GM19351 (cell line): ENCODE measurements at regions not wholly inside any gene's neighbourhood (a gene's known extent, or its start where the extent isn't known, plus 50 kb on each side); places are given as distances from the start of the nearest gene placed in this dataset.

ENCODE experiments used
- ATAC-seq: cut with Tn5 transposase; IDR thresholded peaks from one replicate; pipeline ENCODE4 v1.9.1; 2021; ENCODE audit warnings: mild to moderate bottlenecking, moderate library complexity; ENCODE audit not compliant: unreplicated experiment

DNA sequence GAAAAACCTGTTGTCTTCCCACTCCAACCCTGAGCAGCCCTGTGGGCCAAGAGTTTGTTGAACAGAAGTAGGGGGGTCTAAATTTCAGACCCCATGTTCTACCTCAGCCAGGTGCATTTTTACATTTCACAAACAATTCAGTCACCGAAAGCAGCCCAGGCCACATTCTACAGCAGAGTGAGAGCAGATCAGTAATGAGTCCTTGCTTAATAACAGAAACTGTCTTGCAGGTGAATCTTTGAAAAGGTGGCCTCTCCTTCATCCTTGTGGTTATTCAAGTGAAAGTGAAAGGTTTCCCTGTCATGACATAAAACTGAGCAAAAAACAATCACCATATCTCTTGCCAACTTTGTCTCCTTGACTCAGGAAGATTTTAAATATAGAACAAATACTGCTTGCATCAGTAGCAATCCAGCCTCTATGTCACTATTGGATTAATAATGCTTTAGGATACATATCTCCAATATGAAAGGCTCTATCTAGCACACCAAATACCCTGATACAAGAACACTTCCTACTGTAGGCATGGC is 670.2 kb downstream of the DIAPH3 start:
- ATAC-seq, result no peak

- ATAC-seq, result no peak
These were observed 669.6 kb downstream of the DIAPH3 start for GRCh38 chr13:59494151-59494550.

DNA sequence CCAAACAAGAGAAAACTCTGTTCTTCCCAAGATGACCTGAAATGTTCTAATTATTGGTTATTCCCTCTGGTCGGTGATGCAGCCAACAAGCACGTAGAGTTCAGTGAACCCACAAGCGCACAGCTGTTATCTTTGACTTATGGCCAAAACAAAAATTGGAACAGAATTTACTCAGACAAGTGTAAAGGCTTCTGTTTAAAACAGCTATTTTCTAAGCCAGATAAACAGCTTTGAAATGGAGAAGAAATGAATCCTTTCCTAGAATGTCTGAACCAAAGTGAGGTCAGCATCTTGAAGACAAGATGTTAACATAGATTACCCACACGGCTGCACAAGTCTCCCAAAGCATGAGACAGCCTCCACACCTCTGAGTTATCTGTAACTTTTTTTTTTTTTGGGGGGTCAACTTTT is 669.2 kb downstream of the DIAPH3 start:
- no peak for ATAC-seq

DNA sequence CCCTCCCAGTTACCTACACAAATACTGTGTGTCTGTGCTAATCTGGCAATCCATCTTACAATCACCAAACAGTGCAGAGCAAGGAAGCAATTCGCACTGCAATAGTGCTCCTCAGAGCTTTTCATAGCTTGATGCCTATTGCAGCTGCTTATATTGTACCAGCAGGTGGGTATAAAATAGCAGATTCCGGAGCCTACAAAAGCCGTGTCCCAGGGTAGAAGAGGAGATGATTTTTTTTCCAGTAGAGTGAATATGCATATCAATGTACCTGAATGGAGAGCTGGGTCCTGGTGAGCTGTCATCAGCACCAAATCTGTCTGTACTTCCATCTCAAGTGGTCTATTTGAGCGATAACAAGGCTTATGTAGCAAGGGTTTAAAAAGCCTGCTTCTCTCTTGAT is 668.4 kb downstream of the DIAPH3 start:
- ATAC-seq, result no peak

DNA sequence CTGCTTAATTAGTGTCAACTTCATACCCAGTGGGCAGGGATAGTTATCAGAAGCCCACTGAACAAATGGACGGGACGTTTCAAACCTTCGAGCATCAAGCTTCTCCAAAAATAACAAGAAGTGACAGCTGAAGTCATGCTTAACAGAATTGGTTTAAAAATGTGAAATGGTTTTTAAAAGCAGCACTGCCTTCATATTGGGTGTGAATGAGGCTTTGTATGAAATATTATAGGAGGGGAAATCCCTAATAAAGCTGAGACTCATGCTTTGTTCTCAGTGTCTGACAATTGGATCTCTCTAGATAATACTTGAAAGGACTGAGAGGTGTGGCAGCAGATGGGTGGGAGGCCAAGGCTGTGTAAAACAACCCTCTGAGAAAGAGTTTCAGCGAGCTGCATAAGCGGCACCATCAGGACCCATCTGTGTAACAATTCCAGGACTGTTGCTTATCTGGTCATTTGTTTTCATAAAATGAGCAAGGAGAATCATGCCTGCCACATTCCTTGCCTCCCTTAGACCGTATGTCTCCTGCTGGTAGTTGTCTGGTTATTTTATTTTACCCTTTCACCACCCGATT is 667.7 kb downstream of the DIAPH3 start:
- no peak for ATAC-seq

- ATAC-seq, result no peak
These were observed 666.0 kb downstream of the DIAPH3 start for GRCh38 chr13:59497621-59498247.

DNA sequence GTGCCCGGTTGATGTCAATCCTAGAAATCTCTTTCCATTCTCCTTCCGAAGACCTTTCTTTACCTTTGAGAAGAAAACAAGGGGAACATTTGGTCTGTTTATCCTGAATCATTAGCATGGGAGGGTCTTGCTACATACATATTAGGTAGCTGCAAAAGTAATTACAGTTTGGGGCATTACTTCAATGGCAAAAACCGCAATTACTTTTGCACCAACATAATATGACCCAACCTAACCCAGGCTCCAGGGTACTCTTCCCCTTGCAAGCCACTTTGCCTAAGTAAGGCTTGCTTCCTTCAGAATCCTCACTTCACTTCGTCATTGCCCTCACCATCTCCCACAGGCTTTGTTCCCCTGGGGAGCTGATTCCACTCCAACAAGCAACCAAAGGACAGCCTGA is 662.7 kb downstream of the DIAPH3 start:
- ATAC-seq, result no peak

DNA sequence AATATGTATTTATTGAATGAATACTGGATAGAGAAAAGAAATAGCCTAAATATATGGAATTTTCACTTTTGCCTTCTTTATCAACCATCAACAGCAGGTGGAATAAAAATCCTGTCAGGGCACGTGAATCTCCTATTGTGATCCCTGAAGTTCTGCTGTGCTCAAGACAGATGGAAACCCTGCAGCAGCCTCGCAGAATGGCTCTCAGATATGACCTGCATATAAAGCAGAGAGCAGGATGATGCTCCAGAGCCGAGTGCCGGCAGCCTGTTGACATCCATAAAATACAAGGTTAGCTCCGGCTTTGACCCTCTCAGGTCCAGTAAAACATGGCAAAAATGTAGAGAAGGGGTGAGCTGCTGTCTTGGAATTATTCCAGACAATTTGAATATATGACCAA is 659.3 kb downstream of the DIAPH3 start:
- ATAC-seq, result no peak

DNA sequence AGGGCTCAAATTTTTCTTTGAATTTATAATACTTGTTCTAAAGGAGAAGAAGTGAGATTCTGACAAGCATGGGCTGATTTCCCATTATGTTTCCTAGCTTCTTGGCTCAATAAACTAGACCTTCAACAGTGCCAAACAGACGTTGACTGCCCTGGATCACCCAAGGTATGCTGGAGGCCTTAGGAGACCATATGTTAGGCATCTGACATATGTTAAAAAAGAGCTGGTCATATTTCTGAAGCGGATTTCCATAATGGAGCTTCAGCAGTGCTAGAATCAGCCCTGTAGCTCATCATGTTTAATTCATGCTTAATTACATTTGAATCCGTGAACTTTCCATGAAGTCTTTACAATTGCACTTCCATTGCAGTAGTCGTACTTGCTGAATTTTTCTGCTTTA is 653.3 kb downstream of the DIAPH3 start:
- no peak for ATAC-seq

DNA sequence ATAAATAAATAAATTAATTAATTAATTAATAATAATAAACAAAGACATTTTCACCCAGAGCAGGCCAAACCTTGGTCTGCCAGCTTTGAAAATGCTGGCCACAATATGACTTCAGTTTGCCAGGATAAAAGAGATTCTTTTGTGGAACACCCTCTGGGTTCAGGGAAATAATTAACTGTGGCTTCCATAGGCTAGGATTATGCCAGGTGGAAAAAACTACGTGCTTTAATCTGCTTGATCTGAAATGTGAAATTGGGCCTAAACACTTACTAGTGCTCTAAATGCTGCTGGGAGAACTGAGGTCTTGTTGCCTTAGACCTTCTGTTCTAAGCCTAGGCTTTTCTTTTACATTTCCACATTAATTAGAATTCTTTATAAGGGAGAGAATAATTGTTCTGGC is 650.0 kb downstream of the DIAPH3 start:
- ATAC-seq, result no peak

DNA sequence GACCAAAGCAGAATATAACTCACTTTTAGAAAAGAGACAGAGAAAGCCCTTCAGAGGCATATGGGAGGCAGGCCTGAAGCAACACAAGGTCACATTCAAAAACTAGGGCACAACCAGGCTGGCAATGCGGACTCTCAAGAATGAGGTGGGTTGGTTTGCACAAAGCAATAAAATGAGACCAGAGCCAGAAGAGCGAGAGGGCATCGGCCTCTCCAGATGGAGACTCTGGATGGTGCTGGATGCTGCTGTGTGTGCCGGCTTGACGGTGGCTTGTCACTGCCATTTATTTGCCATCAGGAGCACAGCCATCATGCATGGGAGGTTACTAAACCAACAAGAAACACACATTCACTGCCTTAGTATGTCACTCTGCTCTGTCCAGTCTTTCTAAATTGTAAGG is 649.4 kb downstream of the DIAPH3 start:
- ATAC-seq, result no peak

GRCh38 chr13:59519819-59520218 is 643.9 kb downstream of the DIAPH3 start:
- no peak for ATAC-seq

DNA sequence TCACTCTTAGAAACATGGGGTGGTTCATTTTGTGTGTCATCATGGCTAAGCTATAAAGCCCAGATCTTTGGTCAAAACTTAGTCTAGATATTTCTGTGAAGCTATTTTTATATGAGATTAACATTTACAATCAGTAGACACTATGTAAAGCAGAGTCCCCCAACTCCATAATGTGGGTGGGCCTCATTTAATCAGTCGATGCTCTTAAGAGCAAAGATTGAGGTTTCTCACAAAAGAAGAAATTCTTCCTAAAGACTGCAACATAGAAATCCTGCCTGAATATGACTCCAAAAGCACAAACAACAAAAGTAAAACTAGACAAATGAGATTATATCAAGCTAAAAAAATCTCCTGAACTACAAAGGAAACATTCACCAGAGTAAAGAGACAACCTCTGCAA is 642.2 kb downstream of the DIAPH3 start:
- no peak for ATAC-seq

DNA sequence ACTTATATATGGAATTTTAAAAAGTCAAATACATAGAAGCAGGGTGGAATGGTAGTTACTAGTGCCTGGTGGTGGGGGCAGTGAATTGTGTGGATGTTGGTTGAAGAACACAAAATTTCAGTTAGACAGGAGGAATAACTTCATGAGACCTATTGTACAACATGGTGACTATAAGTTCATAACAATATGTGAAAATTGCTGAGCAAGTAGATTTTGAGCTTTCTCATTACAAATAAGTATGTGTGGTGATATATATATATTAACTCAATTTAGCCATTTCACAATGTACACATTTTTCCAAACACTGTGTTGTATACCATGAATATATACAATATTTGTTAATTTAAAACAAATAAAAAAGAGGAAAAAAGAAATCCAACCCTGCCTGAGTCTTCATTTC is 641.1 kb downstream of the DIAPH3 start:
- ATAC-seq, result no peak

DNA sequence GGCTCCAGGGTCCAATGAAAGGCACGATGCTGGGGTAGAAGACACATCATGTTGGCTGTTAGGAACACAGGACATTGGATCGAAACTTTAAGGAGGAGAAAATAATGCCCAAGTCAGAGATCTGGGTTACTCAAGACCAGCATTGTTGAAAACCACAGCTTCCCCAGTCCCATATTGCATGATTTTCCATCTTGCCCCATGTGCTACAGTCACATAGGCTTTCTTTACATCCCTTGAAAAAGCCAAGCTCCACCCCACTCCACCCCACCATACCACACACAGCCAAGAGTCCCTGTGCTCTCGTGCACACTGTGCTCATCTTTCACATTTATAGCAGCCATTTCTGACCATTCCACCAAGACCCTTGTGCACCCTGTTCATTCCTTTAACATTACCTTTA is 636.2 kb downstream of the DIAPH3 start:
- ATAC-seq, result no peak

DNA sequence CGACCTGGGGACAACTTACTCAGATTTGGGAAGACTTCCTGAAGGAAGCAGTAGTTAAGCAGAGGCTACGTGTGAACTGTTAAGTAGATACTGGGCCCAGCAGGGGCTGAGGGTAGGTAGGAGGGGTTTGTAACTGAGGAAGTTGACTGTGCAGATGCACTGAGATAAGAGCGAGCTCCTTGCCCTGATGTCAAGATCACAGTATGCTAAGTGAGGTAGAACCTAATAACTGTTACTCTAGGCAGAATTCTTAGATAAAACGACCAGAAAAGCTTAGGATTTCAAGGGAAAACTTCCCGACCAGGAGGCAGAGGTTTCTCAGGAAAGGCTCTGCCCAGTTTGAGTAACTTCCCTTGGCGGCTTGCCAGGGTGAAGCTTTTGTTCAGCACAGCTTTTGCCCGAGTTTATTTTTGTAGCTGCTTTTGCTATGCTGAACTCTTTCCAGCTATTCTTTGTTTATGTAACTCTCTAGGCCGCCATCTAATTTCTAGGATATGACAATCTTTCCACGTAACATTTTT is 632.1 kb downstream of the DIAPH3 start:
- peak; percentile 64 for ATAC-seq

DNA sequence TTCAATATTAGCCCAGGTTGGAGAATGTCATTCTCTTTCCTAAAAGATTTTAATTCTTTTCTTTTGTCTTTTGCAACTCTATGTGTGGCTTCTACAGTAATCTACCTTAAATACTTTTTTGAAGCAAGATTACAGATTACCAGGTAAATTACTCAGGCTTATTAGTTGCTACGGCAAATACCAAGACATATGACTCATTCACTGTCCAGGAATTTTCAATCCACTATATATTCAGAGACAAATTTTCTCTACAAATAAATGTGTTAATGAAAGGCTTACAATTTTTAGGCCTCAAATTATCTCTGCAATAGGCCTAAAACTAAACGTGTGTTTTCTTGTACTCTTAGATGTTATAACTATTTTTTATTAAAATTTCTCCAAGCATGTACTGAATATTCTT is 631.3 kb downstream of the DIAPH3 start:
- no peak for ATAC-seq

GRCh38 chr13:59533561-59534555 is 629.9 kb downstream of the DIAPH3 start:
- no peak for ATAC-seq

DNA sequence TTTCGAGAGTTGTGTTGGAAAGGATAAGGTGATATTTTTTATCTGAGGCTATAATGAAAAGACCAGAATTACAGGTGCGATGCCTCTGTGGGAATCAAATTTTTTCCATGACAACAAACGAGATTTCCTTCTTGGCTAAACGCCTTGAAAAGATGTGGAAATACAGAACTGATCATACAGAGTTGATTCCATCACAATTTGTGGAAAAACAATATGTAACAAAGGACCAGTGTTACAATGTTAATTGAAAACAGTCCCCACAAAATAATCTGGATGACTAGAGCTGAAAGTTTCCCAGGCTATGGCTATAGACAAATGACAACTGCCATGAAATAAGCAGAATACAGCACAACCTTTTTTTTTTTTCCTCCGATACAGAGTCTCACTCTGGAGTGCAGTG is 628.9 kb downstream of the DIAPH3 start:
- ATAC-seq, result no peak

DNA sequence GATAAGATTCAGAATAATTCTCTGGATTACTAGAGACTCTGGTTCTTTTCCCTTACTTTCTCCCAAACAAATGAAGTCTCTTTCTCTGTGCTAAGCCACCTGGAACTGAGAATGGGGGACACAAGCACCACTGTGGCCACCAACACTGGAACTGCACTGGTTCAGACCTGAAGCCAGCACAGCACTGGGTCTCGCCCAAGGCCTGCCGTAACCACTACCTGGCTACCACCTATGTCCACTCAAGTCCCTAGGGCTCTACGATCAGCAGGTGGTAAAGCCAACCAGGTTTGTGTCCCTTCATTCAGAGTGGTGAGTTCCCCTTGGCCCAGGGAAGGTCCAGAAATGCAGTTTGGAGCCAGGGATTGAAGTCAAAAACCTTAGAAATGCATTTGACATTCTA is 626.2 kb downstream of the DIAPH3 start:
- ATAC-seq, result no peak

DNA sequence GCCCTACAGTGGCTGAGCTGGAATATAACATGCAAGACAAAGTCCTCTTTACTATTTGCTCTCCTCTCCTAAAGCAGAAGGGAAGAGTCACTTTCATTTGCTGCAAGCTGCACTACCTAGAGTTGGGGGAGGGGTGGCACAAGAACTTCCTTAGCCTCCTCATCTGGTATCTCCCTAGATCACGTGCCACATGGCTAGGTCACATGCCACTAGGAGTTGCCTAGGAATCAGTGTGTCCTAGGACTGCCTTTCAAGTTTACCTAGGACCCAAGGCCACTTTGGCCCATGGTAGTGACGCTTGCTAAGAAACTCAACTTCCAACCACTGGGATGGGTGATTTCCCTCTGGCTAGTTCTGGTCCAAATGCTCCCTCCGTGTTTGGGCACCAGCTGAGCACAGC is 625.2 kb downstream of the DIAPH3 start:
- no peak for ATAC-seq
